Femur (tissue), 1 donor: ENCODE measurements at regions not wholly inside any gene's neighbourhood (a gene's known extent, or its start where the extent isn't known, plus 50 kb on each side); places are given as distances from the start of the nearest gene placed in this dataset.
"Not testable (repeated sequence)": the region's sequence is repeated elsewhere in the genome, so short reads cannot be mapped to it uniquely, and the experiment has no call there.

Experiments used
- DNase-seq: peaks from one replicate; pipeline ENCODE4 v3.0.0-alpha.2; 2017

GRCh38 chr3:34547297-34547920 lies 749.0 kb downstream of the PDCD6IP start:
- DNase-seq: no peak

GRCh38 chr3:34567266-34567665 lies 768.8 kb downstream of the PDCD6IP start:
- DNase-seq: no peak

GRCh38 chr3:34568766-34569165 lies 770.3 kb downstream of the PDCD6IP start:
- no peak for DNase-seq

- DNase-seq: no peak
Observed at GRCh38 chr3:34569437-34569836, 771.0 kb downstream of the PDCD6IP start.

GRCh38 chr3:34570916-34571705 lies 772.7 kb downstream of the PDCD6IP start:
- DNase-seq: no peak

- no peak for DNase-seq
Observed at GRCh38 chr3:34571714-34572113, 773.3 kb downstream of the PDCD6IP start.

- DNase-seq: no peak
Observed at GRCh38 chr3:34575776-34576175, 777.3 kb downstream of the PDCD6IP start.

- DNase-seq: no peak
Observed at GRCh38 chr3:34582055-34582454, 783.6 kb downstream of the PDCD6IP start.

- no peak for DNase-seq
Observed at GRCh38 chr3:34583451-34583850, 785.0 kb downstream of the PDCD6IP start.

- DNase-seq: no peak
Observed at GRCh38 chr3:34584971-34585370, 786.5 kb downstream of the PDCD6IP start.

GRCh38 chr3:34599595-34599994 lies 801.2 kb downstream of the PDCD6IP start:
- no peak for DNase-seq

- no peak for DNase-seq
Observed at GRCh38 chr3:34619990-34620389, 821.6 kb downstream of the PDCD6IP start.

- DNase-seq: no peak
Observed at GRCh38 chr3:34626699-34627098, 828.3 kb downstream of the PDCD6IP start.

- no peak for DNase-seq
Observed at GRCh38 chr3:34634939-34635338, 836.5 kb downstream of the PDCD6IP start.

- no peak for DNase-seq
Observed at GRCh38 chr3:34635352-34635850, 837.0 kb downstream of the PDCD6IP start.

- DNase-seq: no peak
Observed at GRCh38 chr3:34646911-34647460, 848.6 kb downstream of the PDCD6IP start.

GRCh38 chr3:34650131-34650530 lies 851.7 kb downstream of the PDCD6IP start:
- DNase-seq: no peak

- no peak for DNase-seq
Observed at GRCh38 chr3:34668915-34669314, 870.5 kb downstream of the PDCD6IP start.

- DNase-seq: no peak
Observed at GRCh38 chr3:34669490-34669889, 871.1 kb downstream of the PDCD6IP start.

- no peak for DNase-seq
Observed at GRCh38 chr3:34675383-34676120, 877.1 kb downstream of the PDCD6IP start.

- no peak for DNase-seq
Observed at GRCh38 chr3:34676436-34676835, 878.0 kb downstream of the PDCD6IP start.

GRCh38 chr3:34678575-34678974 lies 880.1 kb downstream of the PDCD6IP start:
- DNase-seq: no peak

GRCh38 chr3:34679055-34679454 lies 880.6 kb downstream of the PDCD6IP start:
- DNase-seq: not testable (repeated sequence)
